ENCODE measurements at regions not wholly inside any gene's neighbourhood (a gene's known extent, or its start where the extent isn't known, plus 50 kb on each side); places are given as distances from the start of the nearest gene placed in this dataset.

DNA sequence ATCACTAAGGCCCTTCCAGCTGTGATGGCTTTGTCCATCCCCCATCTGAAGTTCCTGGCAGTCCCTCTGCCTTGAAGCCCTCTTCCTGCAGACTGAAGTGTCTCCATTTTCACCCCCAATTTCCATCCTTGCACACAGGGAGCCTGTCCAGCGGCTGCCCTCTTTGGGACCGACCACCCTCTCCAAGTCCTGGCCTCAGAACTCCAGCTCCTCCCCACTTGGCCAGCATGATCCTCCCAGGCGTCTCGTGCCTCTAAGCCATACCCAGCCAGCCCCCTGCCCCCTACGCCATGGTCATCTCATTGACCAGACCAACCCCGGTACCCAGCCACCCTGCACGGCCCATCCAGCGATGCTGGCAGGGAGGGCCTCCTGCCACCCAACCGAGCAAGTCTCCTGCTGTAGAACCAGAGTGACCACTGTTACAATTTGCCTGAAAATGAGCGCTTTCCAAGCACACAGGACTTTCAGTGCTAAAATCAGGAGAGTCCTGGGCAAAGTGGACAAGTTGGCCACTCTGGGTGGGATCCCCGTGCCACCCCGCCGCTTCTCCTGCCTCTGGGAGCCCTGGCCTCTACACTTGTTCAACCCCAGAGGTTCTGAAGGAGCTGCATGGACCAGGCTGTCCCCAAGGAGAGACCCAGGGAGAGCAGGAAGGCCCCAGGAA, 362.0 kb downstream of the SEC14L1 start:
- intact Hi-C loops (cut with DNase I): no loop called here
- no peaks in the 10 kb centered on the region for H3K27me3 ChIP-seq
- no peak overlapping the region for H3K27ac ChIP-seq
- 85% methylated on average over 13 of the region's 13 CpGs for WGBS, 3 donors
- H3K36me3 ChIP-seq: no peaks in the 10 kb centered on the region
- no peak overlapping the region for H3K4me3 ChIP-seq
- H3K9me3 ChIP-seq: no peaks in the 10 kb centered on the region
- DNase-seq: peak in 1 of 5 donors; percentile 39
- no peak for TF ChIP-seq EP300 (IDR thresholded peaks at IDR 0.05)
- TF ChIP-seq, protein P1, sequence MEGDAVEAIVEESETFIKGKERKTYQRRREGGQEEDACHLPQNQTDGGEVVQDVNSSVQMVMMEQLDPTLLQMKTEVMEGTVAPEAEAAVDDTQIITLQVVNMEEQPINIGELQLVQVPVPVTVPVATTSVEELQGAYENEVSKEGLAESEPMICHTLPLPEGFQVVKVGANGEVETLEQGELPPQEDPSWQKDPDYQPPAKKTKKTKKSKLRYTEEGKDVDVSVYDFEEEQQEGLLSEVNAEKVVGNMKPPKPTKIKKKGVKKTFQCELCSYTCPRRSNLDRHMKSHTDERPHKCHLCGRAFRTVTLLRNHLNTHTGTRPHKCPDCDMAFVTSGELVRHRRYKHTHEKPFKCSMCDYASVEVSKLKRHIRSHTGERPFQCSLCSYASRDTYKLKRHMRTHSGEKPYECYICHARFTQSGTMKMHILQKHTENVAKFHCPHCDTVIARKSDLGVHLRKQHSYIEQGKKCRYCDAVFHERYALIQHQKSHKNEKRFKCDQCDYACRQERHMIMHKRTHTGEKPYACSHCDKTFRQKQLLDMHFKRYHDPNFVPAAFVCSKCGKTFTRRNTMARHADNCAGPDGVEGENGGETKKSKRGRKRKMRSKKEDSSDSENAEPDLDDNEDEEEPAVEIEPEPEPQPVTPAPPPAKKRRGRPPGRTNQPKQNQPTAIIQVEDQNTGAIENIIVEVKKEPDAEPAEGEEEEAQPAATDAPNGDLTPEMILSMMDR (IDR thresholded peaks at IDR 0.05): no peak
- no peak for TF ChIP-seq POLR2A (IDR thresholded peaks at IDR 0.05)
- H3K4me1 ChIP-seq (ENCODE audit: insufficient read depth): peaks cover 3% of the 10 kb centered on the region

GRCh38 chr17:77503293-77503655, 362.5 kb downstream of the SEC14L1 start:
- TF ChIP-seq, protein P1 (IDR thresholded peaks at IDR 0.05): no peak
- no peak for TF ChIP-seq EP300 (IDR thresholded peaks at IDR 0.05)
- TF ChIP-seq POLR2A (IDR thresholded peaks at IDR 0.05): no peak
- no peak overlapping the region for H3K4me3 ChIP-seq
- H3K27me3 ChIP-seq: no peaks in the 10 kb centered on the region
- H3K36me3 ChIP-seq: no peaks in the 10 kb centered on the region
- 72 to 81% (median 80%) methylated on average over 7 of the region's 7 CpGs for WGBS, 3 donors
- intact Hi-C loops (cut with DNase I): no loop called here
- no peak for DNase-seq
- H3K4me1 ChIP-seq (ENCODE audit: insufficient read depth): peaks cover 3% of the 10 kb centered on the region
- no peak overlapping the region for H3K27ac ChIP-seq
- H3K9me3 ChIP-seq: no peaks in the 10 kb centered on the region

DNA sequence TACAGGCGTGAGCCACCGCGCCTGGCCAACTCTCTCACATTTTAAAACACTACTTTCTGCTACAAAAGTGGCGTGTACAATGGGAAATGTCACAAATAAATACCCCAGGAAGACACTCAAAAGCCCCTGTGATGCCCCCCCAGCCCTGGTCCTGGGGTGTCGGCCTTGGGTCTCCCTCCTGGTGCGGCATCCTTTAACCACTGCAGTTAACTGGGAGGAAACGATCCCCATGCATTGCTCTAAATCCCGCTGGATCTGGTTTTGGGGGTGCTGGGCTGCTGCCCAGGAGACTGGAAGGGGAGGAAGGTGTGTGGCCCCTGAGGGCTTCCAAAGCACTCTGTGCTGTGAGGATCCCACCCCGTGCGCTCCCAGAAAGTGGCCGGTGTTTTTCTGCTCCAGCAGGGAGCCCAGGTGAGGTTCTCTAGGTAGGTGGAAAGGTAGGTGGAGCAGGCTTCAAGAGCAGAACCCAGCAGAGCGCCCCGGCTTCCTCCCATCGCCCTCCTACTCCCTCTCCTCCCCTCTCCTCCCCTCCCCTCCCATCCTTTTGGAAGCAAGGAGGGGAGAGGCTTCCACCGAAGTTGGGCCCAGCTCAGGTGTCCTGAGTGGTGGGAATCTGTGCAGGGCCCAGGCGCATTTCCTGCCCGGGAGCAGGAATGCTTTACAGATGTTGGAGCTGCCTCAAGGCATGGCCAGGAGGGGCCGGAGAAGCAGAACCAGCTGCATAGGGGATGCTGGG, 363.3 kb downstream of the SEC14L1 start:
- intact Hi-C loops (cut with DNase I): no loop called here
- Histone ChIP-seq H3K4me3 (no peak overlapping the region), H3K9me3 (no peaks in the 10 kb centered on the region), H3K36me3 (no peaks in the 10 kb centered on the region), H3K27ac (no peak overlapping the region), H3K27me3 (no peaks in the 10 kb centered on the region), H3K4me1 (ENCODE audit: insufficient read depth) (peaks cover 3% of the 10 kb centered on the region)
- no peak for DNase-seq
- WGBS, 3 donors: 63 to 70% (median 68%) methylated on average over 18 of the region's 18 CpGs
- TF ChIP-seq, protein P1 (IDR thresholded peaks at IDR 0.05): no peak
- TF ChIP-seq EP300 (IDR thresholded peaks at IDR 0.05) (no peak), POLR2A (IDR thresholded peaks at IDR 0.05) (no peak)

DNA sequence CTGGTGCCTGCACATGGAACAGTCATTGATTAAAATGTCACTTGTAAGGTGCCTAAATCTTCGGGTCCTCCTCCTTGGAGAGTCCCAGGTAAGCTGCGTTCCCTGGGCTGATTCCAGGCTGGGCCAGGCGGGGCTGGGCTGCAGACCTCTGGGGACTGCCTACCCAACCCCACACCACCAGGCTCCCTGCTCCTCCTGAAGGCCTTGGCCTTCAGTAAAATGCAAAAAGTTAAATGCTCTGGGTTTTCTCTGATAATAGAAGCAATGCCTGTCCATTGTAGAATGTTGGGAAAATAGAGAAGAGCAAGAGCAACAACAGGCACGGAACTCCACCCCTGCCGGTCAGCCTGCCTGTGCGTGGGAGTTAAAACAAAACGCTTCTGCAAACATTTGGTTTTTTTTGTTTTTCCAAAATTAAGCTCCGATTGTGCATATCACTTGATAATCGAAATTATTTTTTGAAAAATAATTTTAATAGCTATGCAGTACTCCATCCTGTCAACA, 363.9 kb downstream of the SEC14L1 start:
- no peak overlapping the region for H3K27ac ChIP-seq
- peaks cover 3% of the 10 kb centered on the region for H3K4me1 ChIP-seq (ENCODE audit: insufficient read depth)
- no peaks in the 10 kb centered on the region for H3K27me3 ChIP-seq
- DNase-seq: no peak
- 7 to 22% (median 10%) methylated on average over 9 of the region's 9 CpGs for WGBS, 3 donors
- TF ChIP-seq EP300 (IDR thresholded peaks at IDR 0.05) (no peak), POLR2A (IDR thresholded peaks at IDR 0.05) (no peak)
- TF ChIP-seq, protein P1 (IDR thresholded peaks at IDR 0.05): no peak
- H3K4me3 ChIP-seq: no peak overlapping the region
- no peaks in the 10 kb centered on the region for H3K9me3 ChIP-seq
- intact Hi-C loops (cut with DNase I): no loop called here
- no peaks in the 10 kb centered on the region for H3K36me3 ChIP-seq
